Medulla oblongata (tissue), 1 donor: ENCODE measurements at regions not wholly inside any gene's neighbourhood (a gene's known extent, or its start where the extent isn't known, plus 50 kb on each side); places are given as distances from the start of the nearest gene placed in this dataset.
"Not testable (repeated sequence)": the region's sequence is repeated elsewhere in the genome, so short reads cannot be mapped to it uniquely, and the experiment has no call there.

Experiments
- DNase-seq: peaks from one replicate; pipeline ENCODE4 v3.0.0-alpha.2; 2015; ENCODE audit errors: extremely low spot score

DNA sequence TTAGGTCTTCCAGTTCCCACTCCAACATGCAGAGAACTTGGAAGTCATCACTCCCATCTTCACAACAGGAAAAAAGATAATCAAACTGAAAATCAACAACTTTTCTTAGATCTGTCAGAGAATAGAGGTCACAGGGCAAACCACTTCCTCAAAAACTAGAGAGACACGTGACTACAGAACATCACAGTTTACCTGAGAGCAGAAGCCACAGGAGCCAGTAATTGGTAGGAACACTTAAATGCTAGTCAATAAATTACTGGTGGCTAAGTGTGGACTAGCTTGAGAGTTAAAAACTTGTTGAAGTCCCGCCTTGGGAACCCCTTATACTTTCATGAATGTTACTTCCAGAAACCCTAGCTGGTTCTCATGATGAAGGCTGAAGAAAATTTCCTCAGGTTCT is 81.1 kb downstream of the THSD1 start:
- DNase-seq = not testable (repeated sequence)

DNA sequence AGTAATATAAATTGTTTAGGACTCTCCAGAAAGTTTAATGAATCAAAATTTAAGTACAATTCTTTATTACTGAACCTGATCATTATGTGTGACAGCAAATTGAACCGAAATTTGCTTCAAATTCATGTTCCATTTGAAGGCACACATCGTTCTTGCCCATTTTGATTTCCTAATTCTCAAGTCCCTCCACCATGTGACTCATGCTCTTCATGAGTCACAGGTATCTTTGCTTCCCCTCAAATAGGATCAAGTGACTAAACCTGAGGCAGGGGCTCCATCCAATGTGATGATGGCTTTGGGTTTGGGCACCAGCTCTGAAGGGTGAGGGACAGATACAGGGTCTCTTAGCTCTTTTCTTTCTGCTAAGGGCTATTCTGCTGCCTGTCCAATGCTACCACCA is 86.1 kb downstream of the THSD1 start:
- DNase-seq = no peak

DNA sequence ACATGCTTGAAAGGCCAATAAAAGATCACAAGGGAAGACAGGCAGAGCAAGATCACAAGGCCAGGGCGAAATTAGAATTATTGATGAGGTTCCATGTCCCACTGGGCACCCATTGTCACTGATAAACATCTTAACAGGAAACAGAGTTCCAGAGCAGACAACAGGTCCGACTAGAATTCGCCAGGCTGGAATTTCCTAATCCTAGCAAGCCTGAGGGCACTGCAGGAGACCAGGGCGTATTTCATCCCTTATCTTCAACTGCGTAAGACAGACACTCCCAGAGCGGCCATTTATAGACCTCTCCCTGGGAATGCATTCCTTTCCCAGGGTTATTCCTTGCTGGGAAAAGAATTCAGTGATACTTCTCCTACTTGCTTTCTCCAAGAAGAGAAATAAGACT is 96.1 kb downstream of the THSD1 start:
- DNase-seq = not testable (repeated sequence)

DNA sequence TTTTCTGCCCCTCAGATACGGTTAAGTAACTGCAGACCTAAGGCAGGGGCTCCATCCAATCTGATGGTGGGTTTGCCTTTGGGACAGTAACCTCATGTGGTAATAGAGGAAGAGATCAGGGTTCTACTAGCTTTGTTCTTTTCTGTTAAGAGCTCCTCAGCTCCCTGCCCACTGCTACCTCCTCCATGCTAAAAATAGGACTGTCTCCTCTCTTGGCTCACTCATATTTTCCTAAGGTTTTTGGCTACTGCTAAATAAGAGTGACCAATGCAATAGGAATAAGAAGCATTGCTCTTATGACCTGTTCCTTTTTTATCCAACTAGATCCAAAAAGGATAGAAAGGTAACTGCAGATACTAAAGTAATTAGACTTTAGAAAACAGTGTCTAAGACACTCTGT is 99.6 kb downstream of the THSD1 start:
- not testable (repeated sequence) for DNase-seq

DNA sequence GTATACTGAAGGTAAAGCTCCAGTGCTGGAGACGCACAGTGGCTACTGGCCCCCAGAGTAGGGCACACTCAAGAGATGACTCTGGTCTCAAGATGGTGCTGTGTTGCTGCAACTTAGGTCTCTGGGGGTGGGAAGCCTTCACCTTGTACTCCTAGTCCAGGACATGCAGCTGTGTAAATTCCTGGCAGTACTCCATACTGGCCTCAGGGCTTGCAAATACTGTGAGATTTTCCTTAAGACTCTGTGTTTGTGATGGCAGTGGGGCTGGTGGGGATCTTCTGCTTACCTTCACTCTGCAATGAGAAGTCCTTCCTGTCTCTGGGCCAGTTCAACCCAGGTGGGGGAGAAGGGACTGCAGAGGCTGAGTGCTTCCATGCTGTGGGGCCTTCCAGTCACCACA is 102.9 kb downstream of the THSD1 start:
- DNase-seq = not testable (repeated sequence)

DNA sequence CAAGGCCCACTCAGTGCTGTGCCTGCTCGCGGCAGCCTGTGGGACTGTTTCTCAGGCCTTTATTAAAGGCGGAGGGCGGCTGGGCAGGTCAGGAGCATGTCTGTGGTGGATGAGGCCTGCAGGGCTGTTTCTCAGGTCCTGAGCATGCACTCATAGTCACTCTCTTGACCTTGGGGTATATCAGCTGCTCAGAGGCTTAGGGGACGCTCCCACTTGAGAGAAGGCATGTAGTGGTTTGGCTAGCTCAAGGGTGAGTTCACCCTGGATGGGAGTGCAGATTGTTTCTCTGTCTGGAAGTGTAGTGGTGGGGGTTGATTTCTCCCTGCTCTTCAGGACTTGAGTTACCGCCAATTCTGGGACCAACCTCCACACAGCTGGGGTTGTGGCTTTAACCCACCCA is 103.3 kb downstream of the THSD1 start:
- not testable (repeated sequence) for DNase-seq

DNA sequence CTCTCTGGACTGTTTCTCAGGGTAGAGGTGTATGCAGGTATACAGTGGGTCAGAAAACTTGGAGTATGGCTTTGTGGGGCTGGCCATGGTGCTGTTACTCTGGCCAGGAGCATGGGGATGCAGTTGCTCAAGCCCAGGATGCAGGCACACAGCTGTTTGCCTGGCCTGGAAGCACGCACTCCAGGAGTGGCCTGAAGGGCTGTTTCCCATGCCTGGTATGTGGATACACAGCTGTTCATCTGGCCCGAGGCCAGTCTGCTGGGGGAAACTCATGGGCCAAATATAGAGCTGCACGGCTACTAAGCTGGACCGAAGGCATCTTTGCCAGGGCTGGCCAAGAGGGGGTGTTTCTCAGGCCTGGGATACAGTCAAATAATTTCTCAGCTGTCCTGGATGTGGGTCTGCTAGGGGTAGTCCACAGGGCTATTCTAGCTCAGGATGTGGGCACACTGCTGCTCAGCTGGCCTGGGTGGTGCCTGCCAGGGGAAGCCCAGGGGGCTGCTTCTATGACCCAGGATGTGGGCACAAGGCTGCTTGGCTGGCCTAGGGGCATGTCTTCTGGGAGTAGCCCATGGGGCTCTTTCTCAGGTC is 104.1 kb downstream of the THSD1 start:
- not testable (repeated sequence) for DNase-seq

DNA sequence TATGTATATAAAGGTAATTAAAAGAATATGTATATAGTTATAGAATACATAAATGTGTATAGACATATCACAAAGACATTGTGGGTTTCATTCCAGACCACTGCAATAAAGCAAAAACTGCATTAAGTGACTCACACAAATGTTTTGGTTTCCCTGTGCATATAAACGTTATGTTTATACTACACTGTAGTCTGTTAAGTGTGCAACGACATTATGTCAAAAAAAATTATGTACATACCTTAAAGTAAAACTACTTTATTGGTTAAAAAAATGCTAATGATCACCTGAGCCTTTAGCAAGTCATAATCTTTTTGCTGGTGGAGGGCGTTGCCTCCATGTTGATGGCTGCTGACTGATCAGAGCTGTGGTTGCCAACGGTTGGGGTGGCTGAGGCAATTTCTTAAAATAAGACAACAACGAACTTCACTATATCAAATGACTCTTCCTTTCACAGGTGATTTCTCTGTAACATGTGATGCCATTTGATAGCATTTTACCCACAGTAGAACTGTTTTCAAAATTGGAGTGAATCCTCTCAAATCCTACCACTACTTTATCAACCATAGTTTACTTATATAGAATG is 107.8 kb downstream of the THSD1 start:
- not testable (repeated sequence) for DNase-seq

DNA sequence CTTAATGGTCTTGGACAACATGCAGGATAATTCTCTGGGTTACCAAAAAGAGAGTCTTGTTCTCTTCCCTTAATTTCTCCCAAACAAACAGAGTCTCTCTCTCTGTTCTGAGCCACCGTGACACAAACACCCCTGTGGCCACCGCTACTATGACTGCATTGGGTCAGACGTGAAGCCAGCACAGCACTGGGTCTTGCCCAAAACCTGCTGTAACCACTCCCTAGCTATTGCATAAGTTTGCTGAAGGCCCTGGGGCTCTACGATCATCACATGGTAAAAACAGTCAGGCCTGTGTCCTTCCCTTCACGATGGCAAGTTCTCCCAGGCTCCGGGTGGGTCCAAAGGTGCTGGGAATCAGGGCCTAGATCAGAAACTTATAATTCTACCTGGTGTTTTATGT is 117.1 kb downstream of the THSD1 start:
- not testable (repeated sequence) for DNase-seq

DNA sequence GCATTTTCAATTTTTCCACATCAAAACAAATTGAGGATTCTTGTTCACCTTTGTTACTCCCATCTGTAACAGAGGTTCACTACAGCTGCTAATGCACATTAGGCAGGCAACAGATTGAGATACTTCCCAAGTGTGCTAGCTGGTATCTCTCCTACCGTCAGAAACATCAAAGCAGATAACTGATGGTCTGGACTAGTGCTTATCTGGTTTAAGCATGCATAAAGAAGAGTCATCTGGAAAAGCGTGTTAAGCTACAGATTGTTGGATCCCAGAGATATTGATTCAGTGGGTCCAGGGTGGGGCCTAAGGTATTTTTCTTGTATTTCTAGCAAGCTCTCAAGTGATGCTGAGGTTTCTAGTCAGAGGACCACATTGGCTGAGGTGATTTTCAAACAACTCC is 122.0 kb upstream of the NEK3 start:
- DNase-seq = not testable (repeated sequence)

DNA sequence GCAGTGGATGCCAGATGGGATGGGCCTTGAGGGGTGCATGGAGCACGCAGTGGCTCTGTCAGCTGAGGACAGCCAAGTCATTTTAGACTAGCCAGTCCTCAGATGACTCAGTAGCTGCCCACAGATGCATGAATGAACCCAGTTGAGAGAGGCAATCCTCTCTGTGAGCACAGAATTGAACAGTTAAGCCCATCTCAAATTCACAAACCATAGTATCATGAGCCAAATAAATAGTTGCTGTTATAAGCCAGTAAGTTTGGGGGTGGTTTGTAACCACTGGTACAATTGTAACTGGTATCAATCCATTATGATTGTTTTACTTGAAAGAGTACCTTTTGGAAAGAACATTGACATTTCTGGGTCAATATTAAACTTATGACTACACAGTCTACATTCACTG is 120.0 kb upstream of the NEK3 start:
- DNase-seq = not testable (repeated sequence)

DNA sequence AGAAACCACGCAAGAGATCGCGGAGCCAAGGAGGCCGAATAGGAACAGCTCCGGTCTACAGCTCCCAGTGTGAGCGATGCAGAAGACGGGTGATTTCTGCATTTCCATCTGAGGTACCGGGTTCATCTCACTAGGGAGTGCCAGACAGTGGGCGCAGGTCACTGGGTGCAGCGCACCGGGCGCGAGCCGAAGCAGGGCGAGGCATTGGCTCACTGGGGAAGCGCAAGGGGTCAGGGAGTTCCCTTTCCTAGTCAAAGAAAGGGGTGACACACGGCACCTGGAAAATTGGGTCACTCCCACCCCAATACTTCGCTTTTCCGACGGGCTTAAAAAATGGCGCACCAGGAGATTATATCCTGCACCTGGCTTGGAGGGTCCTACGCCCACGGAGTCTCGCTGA is 94.9 kb upstream of the NEK3 start:
- not testable (repeated sequence) for DNase-seq

DNA sequence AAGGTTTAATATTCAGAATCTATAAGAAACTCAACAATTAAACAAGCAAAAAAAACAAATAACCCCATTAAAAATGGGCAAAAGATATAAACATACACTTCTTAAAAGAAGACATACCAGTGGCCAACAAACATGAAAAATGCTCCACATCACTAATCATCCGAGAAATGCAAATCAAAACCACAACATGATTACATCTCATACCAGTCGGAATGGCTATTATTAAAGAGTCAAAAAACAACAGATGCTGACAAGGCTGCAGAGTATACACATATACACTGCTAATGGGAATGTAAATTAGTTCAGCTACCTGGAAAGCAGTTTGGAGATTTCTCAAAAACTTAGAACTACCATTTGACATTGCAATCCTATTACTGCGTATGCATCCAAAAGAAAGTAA is 81.4 kb upstream of the NEK3 start:
- not testable (repeated sequence) for DNase-seq

DNA sequence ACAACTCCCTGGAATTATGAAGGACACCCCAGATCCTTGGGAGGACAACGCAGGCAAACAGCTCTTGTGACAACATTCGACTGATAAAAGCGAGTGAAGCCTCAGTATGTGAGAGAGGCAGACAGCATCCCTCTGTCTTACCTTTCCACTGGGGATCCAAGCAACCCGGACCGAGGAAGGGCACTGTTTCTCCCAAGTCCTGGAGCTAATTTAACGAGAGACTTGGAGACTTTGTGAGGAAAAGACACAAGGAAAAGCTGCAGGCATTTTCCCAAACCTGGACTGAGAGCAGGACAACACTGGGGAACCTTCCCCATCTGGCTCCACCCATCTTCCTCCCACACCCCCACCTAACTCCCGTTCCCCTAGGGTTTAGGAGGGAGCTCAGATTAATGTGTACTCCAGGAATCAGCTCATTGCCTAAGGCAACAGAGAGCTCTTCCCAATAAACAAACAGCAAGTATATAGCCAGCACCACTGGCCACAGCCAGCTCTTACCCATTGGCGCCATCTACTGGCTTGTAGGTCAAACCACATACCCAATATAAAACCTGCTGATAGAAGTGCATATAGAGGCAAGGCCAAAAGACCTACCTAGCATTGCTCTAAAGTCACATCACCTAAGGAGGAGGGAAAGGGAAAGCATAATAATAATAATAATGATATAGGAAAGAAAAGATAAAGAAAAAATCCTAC is 76.7 kb upstream of the NEK3 start:
- peak; percentile 77 for DNase-seq

DNA sequence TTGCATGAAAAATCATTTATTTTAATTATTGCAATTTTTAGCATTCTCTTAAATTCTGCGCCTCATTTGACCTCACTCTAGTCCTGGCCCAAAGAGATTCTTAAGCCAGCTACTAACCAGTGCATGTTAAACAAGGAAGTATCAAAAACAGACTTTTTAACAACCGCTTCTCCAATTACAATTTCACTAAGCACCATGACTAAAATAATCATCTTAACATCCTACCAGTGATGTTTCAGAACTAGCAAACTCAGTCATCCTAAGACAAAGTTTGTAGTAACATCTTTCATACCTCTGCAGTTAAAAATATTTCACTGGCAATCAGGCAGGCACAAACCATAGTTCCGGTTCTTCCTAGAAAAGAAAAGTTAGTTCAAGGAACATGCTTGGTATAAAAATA is 75.5 kb upstream of the NEK3 start:
- DNase-seq = not testable (repeated sequence)

DNA sequence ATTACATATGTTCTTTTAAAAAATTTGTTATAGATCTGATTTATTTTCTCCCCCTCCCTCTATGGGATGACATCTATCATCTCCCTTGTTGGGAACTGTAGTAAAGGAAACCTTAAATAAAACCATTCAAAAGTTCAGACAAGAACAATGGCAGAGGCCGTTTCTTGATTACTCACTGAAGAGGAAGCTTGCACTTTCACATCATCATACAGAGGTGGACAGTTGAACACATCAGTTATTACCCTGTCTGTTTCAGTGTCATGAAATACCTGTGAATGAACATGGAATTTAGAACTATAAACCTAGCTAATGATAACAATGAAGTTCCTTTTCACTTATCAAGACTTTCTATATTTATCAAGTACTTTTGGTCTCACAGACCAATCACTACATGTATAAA is 63.7 kb upstream of the NEK3 start:
- not testable (repeated sequence) for DNase-seq

DNA sequence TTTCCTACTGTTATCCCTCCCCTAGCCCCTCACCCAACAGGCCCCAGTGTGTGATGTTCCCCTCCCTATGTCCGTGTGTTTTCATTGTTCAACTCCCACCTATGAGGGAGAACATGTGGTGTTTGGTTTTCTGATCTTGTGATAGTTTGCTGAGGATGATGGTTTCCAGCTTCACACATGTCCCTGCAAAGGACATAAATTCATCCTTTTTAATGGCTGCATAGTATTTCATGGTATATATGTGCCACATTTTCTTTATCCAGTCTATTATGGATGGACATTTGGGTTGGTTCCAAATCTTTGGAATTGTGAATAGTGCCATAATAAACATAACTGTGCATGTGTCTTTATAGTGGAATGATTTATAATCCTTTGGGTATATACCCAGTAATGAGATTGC is 54.5 kb upstream of the NEK3 start:
- DNase-seq = not testable (repeated sequence)

DNA sequence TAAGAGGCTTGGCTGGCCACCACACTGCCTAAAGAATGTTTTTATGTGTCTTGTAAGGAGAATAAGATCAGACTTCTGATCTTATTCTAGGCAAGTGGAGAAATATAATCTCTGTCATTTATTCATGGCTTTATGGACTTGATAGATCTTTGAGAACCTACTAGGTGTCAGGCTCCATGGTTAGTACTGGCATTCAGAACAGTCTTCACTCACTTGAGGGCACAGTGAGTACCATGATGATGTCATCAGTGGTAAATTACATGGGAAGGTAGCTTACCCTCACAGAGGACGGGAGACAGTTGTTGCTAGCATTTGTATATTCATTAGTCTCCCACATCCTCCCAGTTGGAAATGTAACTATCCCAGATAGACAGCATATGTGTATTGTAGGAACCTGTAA is 53.5 kb upstream of the NEK3 start:
- not testable (repeated sequence) for DNase-seq

DNA sequence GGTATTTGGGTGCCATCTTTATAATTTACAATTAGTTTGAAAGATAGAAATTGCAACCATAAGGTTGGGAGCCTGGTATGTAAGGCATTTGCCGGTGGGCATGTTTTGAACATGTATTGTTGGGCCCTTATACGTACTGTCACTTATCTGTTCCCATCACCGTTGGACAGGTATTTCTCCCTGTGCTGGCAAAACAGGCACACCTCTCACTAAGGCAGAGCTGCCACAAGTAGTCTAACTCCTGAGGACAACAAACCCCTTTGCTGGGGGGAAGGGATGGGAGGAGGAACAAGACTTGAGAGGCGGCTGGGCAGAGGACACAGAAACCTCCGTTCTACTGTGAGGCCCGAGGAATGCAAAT is 52.0 kb upstream of the NEK3 start:
- not testable (repeated sequence) for DNase-seq

DNA sequence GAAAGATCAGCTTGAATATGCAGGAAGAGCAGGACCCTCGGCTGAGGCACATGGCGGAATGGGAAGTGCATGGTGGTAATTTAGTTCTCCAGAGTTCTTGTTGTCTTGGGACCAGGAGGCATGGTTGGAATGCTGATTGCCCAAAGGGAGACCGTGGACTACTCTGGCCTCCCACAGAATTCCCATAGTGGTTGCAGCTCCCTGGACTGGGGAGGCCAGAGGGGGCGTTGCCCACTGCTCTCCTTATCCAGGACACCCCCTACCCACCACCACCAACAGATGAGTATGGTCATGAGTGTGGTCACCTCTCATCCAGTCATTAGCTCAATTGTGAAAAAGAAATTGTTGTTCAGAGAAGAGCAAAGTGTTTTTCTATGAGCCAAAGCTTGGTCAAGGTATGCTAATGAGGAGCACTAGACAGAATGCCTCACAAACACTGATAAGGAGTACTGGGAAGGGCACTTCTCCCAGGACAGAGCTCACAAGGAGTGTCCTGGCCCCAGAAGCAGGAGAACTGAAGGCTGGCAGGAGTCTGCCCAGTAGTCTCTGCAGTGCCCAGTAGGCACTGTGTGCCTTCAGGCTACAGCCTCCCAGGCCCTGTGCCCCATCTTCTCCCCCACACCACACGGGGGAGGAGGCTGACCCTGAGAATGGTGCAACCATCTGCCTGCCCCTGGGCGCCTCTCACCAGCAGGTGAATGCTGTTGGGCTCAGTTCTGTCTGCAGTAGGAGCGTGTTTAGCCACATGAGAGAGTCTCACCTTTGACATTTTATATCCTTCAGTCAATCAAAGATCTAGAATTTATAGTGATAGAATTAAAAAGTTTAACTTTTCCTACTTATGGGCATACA is 51.4 kb upstream of the NEK3 start:
- DNase-seq = not testable (repeated sequence)
